ENCODE measurements at regions not wholly inside any gene's neighbourhood (a gene's known extent, or its start where the extent isn't known, plus 50 kb on each side); places are given as distances from the start of the nearest gene placed in this dataset.

DNA sequence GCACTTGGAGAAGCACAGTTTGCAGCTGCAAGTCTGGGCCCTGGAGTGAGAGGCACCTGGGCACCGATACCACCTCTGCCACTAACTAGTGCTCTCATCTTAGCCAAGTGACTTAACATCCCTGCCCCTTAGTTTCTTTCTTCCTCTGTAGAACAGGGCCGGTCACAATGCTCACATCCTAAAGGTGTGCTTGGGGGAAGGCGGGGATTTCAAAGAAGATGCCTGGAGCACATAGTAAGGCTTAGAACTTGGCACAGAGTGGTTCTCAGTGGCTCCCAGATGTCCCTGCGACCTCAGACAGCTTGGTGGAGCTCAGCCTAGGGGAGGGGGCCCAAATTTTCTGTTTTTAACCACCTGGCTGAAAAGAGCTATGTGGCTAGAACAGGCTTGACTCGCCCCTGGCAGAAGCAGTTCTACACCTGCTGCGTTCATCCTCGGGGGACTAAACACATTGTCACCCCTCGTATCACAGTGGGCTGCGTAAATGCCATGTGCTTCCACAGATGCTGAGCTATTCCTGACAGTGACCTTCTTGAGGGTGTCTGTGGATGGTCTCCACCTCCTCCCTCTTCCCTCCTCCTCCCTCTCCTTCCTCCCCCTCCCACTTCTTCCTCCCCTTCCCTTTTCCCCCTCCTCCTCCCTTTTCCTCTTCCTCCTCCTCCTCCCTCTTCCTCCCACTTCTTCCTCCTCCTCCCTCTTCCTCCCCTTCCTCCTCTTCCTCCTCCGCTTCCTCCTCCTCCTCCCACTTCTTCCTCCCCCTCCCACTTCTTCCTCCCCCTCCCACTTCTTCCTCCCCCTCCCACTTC, 112.1 kb downstream of the PHETA1 start:
- Histone ChIP-seq H3K9ac (ENCODE audit: low read depth, low read length) (no peak overlapping the region), H3K9me3 (ENCODE audit: insufficient read depth, low read depth, low read length) (no peaks in the 10 kb centered on the region), H3K4me1 (ENCODE audit: insufficient read depth, low read length) (no peaks in the 10 kb centered on the region), H3K4me3 (ENCODE audit: low read length) (no peak overlapping the region), H3K36me3 (ENCODE audit: insufficient read depth, low read length) (no peaks in the 10 kb centered on the region), H3K27ac (ENCODE audit: low read depth, low read length) (no peak overlapping the region), H3K27me3 (ENCODE audit: insufficient read depth, low read length) (no peaks in the 10 kb centered on the region)
- whole genome bisulfite sequencing = 86% methylated on average over 10 of the region's 10 CpGs

GRCh38 chr12:111255261-111255660, 113.6 kb downstream of the PHETA1 start:
- H3K9ac ChIP-seq (ENCODE audit: low read depth, low read length) = no peak overlapping the region
- no peaks in the 10 kb centered on the region for H3K36me3 ChIP-seq (ENCODE audit: insufficient read depth, low read length)
- H3K4me3 ChIP-seq (ENCODE audit: low read length) = no peak overlapping the region
- H3K4me1 ChIP-seq (ENCODE audit: insufficient read depth, low read length) = no peaks in the 10 kb centered on the region
- H3K9me3 ChIP-seq (ENCODE audit: insufficient read depth, low read depth, low read length) = no peaks in the 10 kb centered on the region
- H3K27ac ChIP-seq (ENCODE audit: low read depth, low read length) = no peak overlapping the region
- H3K27me3 ChIP-seq (ENCODE audit: insufficient read depth, low read length) = no peaks in the 10 kb centered on the region
- WGBS = 89% methylated on average over 7 of the region's 7 CpGs

GRCh38 chr12:111254106-111254505, 114.8 kb downstream of the PHETA1 start:
- peaks cover 4% of the 10 kb centered on the region; the same call in 1 of the 2 replicates for H3K4me1 ChIP-seq (ENCODE audit: insufficient read depth, low read length)
- no peaks in the 10 kb centered on the region for H3K36me3 ChIP-seq (ENCODE audit: insufficient read depth, low read length)
- H3K27me3 ChIP-seq (ENCODE audit: insufficient read depth, low read length) = no peaks in the 10 kb centered on the region
- no peak overlapping the region for H3K9ac ChIP-seq (ENCODE audit: low read depth, low read length)
- 88% methylated on average over 3 of the region's 3 CpGs for whole genome bisulfite sequencing
- H3K9me3 ChIP-seq (ENCODE audit: insufficient read depth, low read depth, low read length) = no peaks in the 10 kb centered on the region
- no peak overlapping the region for H3K27ac ChIP-seq (ENCODE audit: low read depth, low read length)
- no peak overlapping the region for H3K4me3 ChIP-seq (ENCODE audit: low read length)

DNA sequence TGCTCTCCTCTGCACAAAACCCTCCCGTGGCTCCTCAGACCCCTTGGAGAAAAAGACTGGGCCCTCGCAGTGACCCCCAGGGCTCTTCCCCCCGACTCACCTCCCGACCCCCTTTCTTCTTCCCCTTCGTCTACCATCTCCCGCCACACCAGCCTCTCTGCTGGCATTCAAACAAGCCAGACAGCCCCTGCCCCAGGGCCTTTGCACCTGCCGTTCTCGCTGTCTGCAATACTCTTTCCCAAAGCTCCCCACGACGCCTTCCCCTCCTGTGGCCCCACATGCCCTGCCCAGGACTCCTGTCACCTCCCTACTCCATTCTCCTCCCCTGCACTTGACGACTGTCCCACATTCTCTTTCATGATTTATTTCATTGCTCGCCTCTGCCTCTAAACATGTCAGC, 115.7 kb downstream of the PHETA1 start:
- peaks cover 5% of the 10 kb centered on the region; the same call in 1 of the 2 replicates for H3K4me1 ChIP-seq (ENCODE audit: insufficient read depth, low read length)
- no peak overlapping the region for H3K9ac ChIP-seq (ENCODE audit: low read depth, low read length)
- H3K36me3 ChIP-seq (ENCODE audit: insufficient read depth, low read length) = no peaks in the 10 kb centered on the region
- 92% methylated on average over 12 of the region's 12 CpGs for WGBS
- no peak overlapping the region for H3K4me3 ChIP-seq (ENCODE audit: low read length)
- H3K27me3 ChIP-seq (ENCODE audit: insufficient read depth, low read length) = no peaks in the 10 kb centered on the region
- H3K27ac ChIP-seq (ENCODE audit: low read depth, low read length) = no peak overlapping the region
- H3K9me3 ChIP-seq (ENCODE audit: insufficient read depth, low read depth, low read length) = no peaks in the 10 kb centered on the region

DNA sequence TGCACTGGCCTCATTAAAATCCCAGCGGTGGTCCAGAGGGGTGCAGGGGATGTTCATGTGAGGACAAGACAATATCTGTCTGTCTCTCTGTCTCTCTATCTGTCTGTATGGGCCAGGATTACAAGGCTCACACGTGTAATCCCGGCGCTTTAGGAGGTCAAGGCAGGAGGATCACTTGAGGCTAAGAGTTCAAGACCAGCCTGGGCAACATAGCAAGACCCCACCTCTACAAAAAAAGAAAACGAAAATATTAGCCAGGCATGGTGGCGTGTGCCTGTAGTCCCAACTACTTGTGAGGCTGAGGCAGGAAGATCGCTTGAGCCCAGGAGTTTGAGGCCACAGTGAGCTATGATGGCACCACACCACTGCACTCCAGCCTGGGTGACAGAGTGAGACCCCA, 117.1 kb downstream of the PHETA1 start:
- no peak overlapping the region for H3K4me3 ChIP-seq (ENCODE audit: low read length)
- peaks cover 7% of the 10 kb centered on the region; the same call in 1 of the 2 replicates for H3K4me1 ChIP-seq (ENCODE audit: insufficient read depth, low read length)
- no peaks in the 10 kb centered on the region for H3K36me3 ChIP-seq (ENCODE audit: insufficient read depth, low read length)
- 95% methylated on average over 7 of the region's 7 CpGs for WGBS
- no peak overlapping the region for H3K27ac ChIP-seq (ENCODE audit: low read depth, low read length)
- H3K27me3 ChIP-seq (ENCODE audit: insufficient read depth, low read length) = no peaks in the 10 kb centered on the region
- H3K9me3 ChIP-seq (ENCODE audit: insufficient read depth, low read depth, low read length) = no peaks in the 10 kb centered on the region
- no peak overlapping the region for H3K9ac ChIP-seq (ENCODE audit: low read depth, low read length)

GRCh38 chr12:111251058-111251730, 117.7 kb downstream of the PHETA1 start:
- H3K36me3 ChIP-seq (ENCODE audit: insufficient read depth, low read length) = no peaks in the 10 kb centered on the region
- no peaks in the 10 kb centered on the region for H3K9me3 ChIP-seq (ENCODE audit: insufficient read depth, low read depth, low read length)
- peaks cover 7% of the 10 kb centered on the region; the same call in 1 of the 2 replicates for H3K4me1 ChIP-seq (ENCODE audit: insufficient read depth, low read length)
- H3K27me3 ChIP-seq (ENCODE audit: insufficient read depth, low read length) = no peaks in the 10 kb centered on the region
- no peak overlapping the region for H3K4me3 ChIP-seq (ENCODE audit: low read length)
- H3K9ac ChIP-seq (ENCODE audit: low read depth, low read length) = no peak overlapping the region
- no peak overlapping the region for H3K27ac ChIP-seq (ENCODE audit: low read depth, low read length)
- 92% methylated on average over 14 of the region's 14 CpGs for WGBS

DNA sequence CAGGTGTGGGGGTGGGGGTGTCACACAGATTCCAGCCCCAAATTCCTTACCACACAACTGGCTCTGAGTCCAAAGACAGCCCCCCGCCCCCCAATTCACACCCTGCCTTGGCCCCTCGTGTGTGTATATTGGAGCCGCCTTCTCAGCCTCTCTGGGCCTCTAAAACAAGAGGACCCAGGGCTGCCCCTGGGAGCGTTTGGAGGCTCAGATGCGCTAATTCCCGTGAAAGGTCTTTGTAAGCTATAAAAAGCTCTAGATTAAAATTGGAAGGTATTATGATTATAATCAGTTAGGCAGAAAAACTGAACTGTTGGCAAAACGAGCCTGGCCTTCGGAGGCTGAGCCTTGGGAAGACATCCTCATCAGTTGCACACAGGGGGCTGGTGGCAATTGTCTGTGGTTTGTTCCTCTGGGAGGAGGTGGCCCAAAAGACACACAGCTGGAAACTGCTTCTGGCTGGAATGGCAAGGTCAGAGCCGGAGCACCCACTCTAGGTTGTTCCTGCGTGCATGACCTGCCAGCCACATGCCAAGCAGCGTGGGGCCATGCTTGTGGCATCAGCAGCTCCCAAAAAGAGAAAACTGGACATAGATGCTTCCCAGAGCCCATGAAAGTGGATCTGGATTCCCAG, 118.5 kb downstream of the PHETA1 start:
- Histone ChIP-seq H3K4me1 (ENCODE audit: insufficient read depth, low read length) (peaks cover 7% of the 10 kb centered on the region; the same call in 1 of the 2 replicates), H3K4me3 (ENCODE audit: low read length) (no peak overlapping the region), H3K27ac (ENCODE audit: low read depth, low read length) (no peak overlapping the region), H3K9ac (ENCODE audit: low read depth, low read length) (no peak overlapping the region), H3K27me3 (ENCODE audit: insufficient read depth, low read length) (no peaks in the 10 kb centered on the region), H3K36me3 (ENCODE audit: insufficient read depth, low read length) (no peaks in the 10 kb centered on the region), H3K9me3 (ENCODE audit: insufficient read depth, low read depth, low read length) (no peaks in the 10 kb centered on the region)
- WGBS = 86% methylated on average over 11 of the region's 11 CpGs

DNA sequence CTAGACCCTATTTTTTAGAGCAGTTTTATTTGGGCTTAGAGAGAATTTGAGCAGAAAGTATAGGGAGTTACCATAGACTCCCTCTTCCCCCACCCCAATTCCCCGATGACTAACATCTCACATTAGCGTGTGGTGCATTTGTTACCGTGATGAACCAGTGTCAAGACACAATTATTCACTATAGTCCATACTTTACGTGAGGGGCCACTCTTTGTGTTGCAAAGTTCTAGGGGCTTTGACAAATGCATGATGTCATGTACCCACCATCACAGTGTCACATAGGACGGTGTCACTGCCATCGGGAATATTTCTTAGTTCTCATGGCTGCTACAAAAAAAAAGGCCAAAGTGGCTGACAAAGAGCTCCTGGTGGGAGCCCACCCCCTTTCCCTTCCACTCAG, 119.1 kb downstream of the PHETA1 start:
- WGBS = 81% methylated on average over 6 of the region's 6 CpGs
- no peak overlapping the region for H3K9ac ChIP-seq (ENCODE audit: low read depth, low read length)
- H3K36me3 ChIP-seq (ENCODE audit: insufficient read depth, low read length) = no peaks in the 10 kb centered on the region
- H3K4me1 ChIP-seq (ENCODE audit: insufficient read depth, low read length) = peaks cover 7% of the 10 kb centered on the region; the same call in 1 of the 2 replicates
- no peaks in the 10 kb centered on the region for H3K9me3 ChIP-seq (ENCODE audit: insufficient read depth, low read depth, low read length)
- no peaks in the 10 kb centered on the region for H3K27me3 ChIP-seq (ENCODE audit: insufficient read depth, low read length)
- no peak overlapping the region for H3K27ac ChIP-seq (ENCODE audit: low read depth, low read length)
- no peak overlapping the region for H3K4me3 ChIP-seq (ENCODE audit: low read length)

GRCh38 chr12:111249018-111249370, 119.9 kb downstream of the PHETA1 start:
- Histone ChIP-seq H3K27ac (ENCODE audit: low read depth, low read length) (no peak overlapping the region), H3K4me3 (ENCODE audit: low read length) (no peak overlapping the region), H3K36me3 (ENCODE audit: insufficient read depth, low read length) (no peaks in the 10 kb centered on the region), H3K9ac (ENCODE audit: low read depth, low read length) (no peak overlapping the region), H3K9me3 (ENCODE audit: insufficient read depth, low read depth, low read length) (no peaks in the 10 kb centered on the region), H3K4me1 (ENCODE audit: insufficient read depth, low read length) (peaks cover 7% of the 10 kb centered on the region; the same call in 1 of the 2 replicates), H3K27me3 (ENCODE audit: insufficient read depth, low read length) (no peaks in the 10 kb centered on the region)
- 91% methylated on average over 10 of the region's 10 CpGs for WGBS

DNA sequence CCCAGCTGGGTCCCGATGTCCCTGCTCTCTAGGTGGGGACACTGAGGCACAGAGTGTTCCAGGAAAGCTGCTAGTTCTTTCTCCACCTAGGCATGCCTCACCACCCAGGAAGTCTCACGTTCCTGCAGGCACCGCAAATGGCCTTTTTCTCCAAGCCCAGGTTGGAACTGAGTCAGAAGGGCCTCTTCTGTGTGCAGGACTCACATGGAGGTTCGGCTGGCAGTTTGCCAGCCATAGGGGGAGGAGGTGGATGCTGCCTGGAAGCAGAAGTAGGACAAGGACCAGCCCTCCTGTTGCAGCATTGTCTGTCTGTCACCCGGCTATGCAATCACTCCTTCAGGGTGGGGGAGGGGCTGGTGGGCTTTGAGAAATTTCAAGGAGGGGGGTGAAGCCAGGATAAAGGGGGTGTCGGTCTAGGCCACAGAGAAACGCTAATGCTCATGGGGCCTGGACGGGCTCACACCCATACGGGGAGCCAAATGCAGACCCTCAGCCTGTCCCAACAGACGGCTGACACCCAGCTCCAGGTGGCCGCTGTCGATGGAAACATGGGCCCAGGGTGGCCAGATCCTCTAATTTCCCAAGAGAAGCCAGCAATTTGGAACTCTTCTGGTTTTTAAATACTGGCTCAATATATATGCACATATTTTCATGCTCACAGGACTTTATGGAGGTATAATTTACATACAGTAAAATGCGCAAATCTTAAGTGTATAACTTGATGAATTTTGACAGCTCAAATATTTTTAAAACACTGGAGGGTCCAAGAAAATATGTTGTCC, 120.5 kb downstream of the PHETA1 start:
- Histone ChIP-seq H3K27ac (ENCODE audit: low read depth, low read length) (no peak overlapping the region), H3K27me3 (ENCODE audit: insufficient read depth, low read length) (no peaks in the 10 kb centered on the region), H3K4me1 (ENCODE audit: insufficient read depth, low read length) (peaks cover 7% of the 10 kb centered on the region; the same call in 1 of the 2 replicates), H3K9ac (ENCODE audit: low read depth, low read length) (no peak overlapping the region), H3K4me3 (ENCODE audit: low read length) (no peak overlapping the region), H3K9me3 (ENCODE audit: insufficient read depth, low read depth, low read length) (no peaks in the 10 kb centered on the region), H3K36me3 (ENCODE audit: insufficient read depth, low read length) (no peaks in the 10 kb centered on the region)
- WGBS = 80% methylated on average over 13 of the region's 13 CpGs
